WERI-Rb-1 (cell line): ENCODE measurements at regions not wholly inside any gene's neighbourhood (a gene's known extent, or its start where the extent isn't known, plus 50 kb on each side); places are given as distances from the start of the nearest gene placed in this dataset.
"Not testable (repeated sequence)": the region's sequence is repeated elsewhere in the genome, so short reads cannot be mapped to it uniquely, and the experiment has no call there.

Experiments
- DNase-seq: peaks from one replicate; pipeline ENCODE4 v3.0.0-alpha.2; 2020
- H3K27ac ChIP-seq: fragments of 250-450 bp; sonication (Bioruptor Pico); 2 replicates; pipeline ENCODE4 v1.5.1; 2020; ENCODE audit warnings: mild to moderate bottlenecking, moderate library complexity
- H3K27me3 ChIP-seq: fragments of 250-450 bp; sonication (Bioruptor Pico); 2 replicates; pipeline ENCODE4 v1.5.1; 2021; ENCODE audit warnings: mild to moderate bottlenecking, low read depth, moderate library complexity; ENCODE audit not compliant: insufficient read depth, severe bottlenecking
- H3K36me3 ChIP-seq: fragments of 250-450 bp; sonication (Bioruptor Pico); 2 replicates; pipeline ENCODE4 v1.5.1; 2020; ENCODE audit warnings: mild to moderate bottlenecking, moderate library complexity
- H3K4me3 ChIP-seq: 2 replicates; pipeline ENCODE4 v1.5.1; 2011; ENCODE audit warnings: low read depth, mild to moderate bottlenecking, control low read depth, low read length
- H3K9me3 ChIP-seq: fragments of 250-450 bp; sonication (Bioruptor Pico); 2 replicates; pipeline ENCODE4 v1.5.1; 2021; ENCODE audit warnings: mild to moderate bottlenecking, moderate library complexity; ENCODE audit not compliant: severe bottlenecking

GRCh38 chr4:9110700-9111099 lies 59.5 kb upstream of the FAM90A26 start:
- H3K9me3 ChIP-seq, DNase-seq, H3K27ac ChIP-seq: not testable (repeated sequence)

GRCh38 chr4:9103148-9103524 lies 67.1 kb upstream of the FAM90A26 start:
- not testable (repeated sequence) for H3K36me3 ChIP-seq, DNase-seq, H3K27me3 ChIP-seq, H3K9me3 ChIP-seq, H3K27ac ChIP-seq, H3K4me3 ChIP-seq

More at GRCh38 chr4:9110700-9111099, 59.5 kb upstream of the FAM90A26 start:
- not testable (repeated sequence) for H3K36me3 ChIP-seq, H3K4me3 ChIP-seq, H3K27me3 ChIP-seq

- H3K9me3 ChIP-seq, H3K27ac ChIP-seq, DNase-seq, H3K27me3 ChIP-seq, H3K4me3 ChIP-seq, H3K36me3 ChIP-seq: not testable (repeated sequence)
Observed at GRCh38 chr4:9102471-9103147, 67.6 kb upstream of the FAM90A26 start.

GRCh38 chr4:9096330-9096729 lies 73.9 kb upstream of the FAM90A26 start:
- H3K4me3 ChIP-seq, DNase-seq, H3K27ac ChIP-seq, H3K27me3 ChIP-seq, H3K9me3 ChIP-seq, H3K36me3 ChIP-seq: not testable (repeated sequence)

GRCh38 chr4:9078796-9079195 lies 91.4 kb upstream of the FAM90A26 start:
- not testable (repeated sequence) for H3K4me3 ChIP-seq, H3K27me3 ChIP-seq, H3K36me3 ChIP-seq, H3K27ac ChIP-seq, H3K9me3 ChIP-seq
- peak; percentile 9 for DNase-seq

- not testable (repeated sequence) for DNase-seq, H3K9me3 ChIP-seq, H3K4me3 ChIP-seq, H3K27ac ChIP-seq, H3K36me3 ChIP-seq, H3K27me3 ChIP-seq
Observed at GRCh38 chr4:9076974-9077373, 93.2 kb upstream of the FAM90A26 start.

GRCh38 chr4:9076486-9076885 lies 93.7 kb upstream of the FAM90A26 start:
- not testable (repeated sequence) for DNase-seq, H3K4me3 ChIP-seq, H3K9me3 ChIP-seq, H3K27me3 ChIP-seq, H3K36me3 ChIP-seq, H3K27ac ChIP-seq

- not testable (repeated sequence) for H3K27ac ChIP-seq
Observed at GRCh38 chr4:9073371-9073770, 96.8 kb upstream of the FAM90A26 start.

GRCh38 chr4:9072521-9073220 lies 97.5 kb upstream of the FAM90A26 start:
- not testable (repeated sequence) for H3K27me3 ChIP-seq, H3K27ac ChIP-seq, H3K4me3 ChIP-seq, DNase-seq, H3K9me3 ChIP-seq, H3K36me3 ChIP-seq

More at GRCh38 chr4:9073371-9073770, 96.8 kb upstream of the FAM90A26 start:
- not testable (repeated sequence) for H3K36me3 ChIP-seq, H3K9me3 ChIP-seq, H3K27me3 ChIP-seq, H3K4me3 ChIP-seq, DNase-seq

- H3K9me3 ChIP-seq, result not testable (repeated sequence)
Observed at GRCh38 chr4:9067923-9068322, 102.3 kb upstream of the FAM90A26 start.

GRCh38 chr4:9063612-9064011 lies 106.6 kb upstream of the FAM90A26 start:
- H3K9me3 ChIP-seq, result not testable (repeated sequence)

More at GRCh38 chr4:9067923-9068322, 102.3 kb upstream of the FAM90A26 start:
- not testable (repeated sequence) for H3K27ac ChIP-seq, H3K27me3 ChIP-seq, H3K36me3 ChIP-seq, H3K4me3 ChIP-seq, DNase-seq

GRCh38 chr4:9024866-9025265 lies 145.3 kb upstream of the FAM90A26 start:
- not testable (repeated sequence) for H3K36me3 ChIP-seq, H3K4me3 ChIP-seq, H3K9me3 ChIP-seq, H3K27me3 ChIP-seq, H3K27ac ChIP-seq, DNase-seq

More at GRCh38 chr4:9063612-9064011, 106.6 kb upstream of the FAM90A26 start:
- H3K36me3 ChIP-seq, DNase-seq, H3K4me3 ChIP-seq, H3K27me3 ChIP-seq, H3K27ac ChIP-seq: not testable (repeated sequence)

- H3K27me3 ChIP-seq, H3K27ac ChIP-seq, H3K9me3 ChIP-seq, DNase-seq, H3K4me3 ChIP-seq, H3K36me3 ChIP-seq: not testable (repeated sequence)
Observed at GRCh38 chr4:9009792-9010191, 138.2 kb upstream of the HMX1 start.

- not testable (repeated sequence) for H3K36me3 ChIP-seq, H3K4me3 ChIP-seq, DNase-seq, H3K27me3 ChIP-seq, H3K9me3 ChIP-seq, H3K27ac ChIP-seq
Observed at GRCh38 chr4:9008407-9008806, 136.8 kb upstream of the HMX1 start.

- DNase-seq, result not testable (repeated sequence)
Observed at GRCh38 chr4:9001153-9001552, 129.5 kb upstream of the HMX1 start.

More at GRCh38 chr4:9001153-9001552, 129.5 kb upstream of the HMX1 start:
- H3K9me3 ChIP-seq, H3K36me3 ChIP-seq, H3K4me3 ChIP-seq, H3K27ac ChIP-seq: not testable (repeated sequence)
- peaks cover 46% of the 10 kb centered on the region for H3K27me3 ChIP-seq
